DMS79 treated with DMSO at 0.1 percent for 48 hours (cell line): ENCODE measurements at regions not wholly inside any gene's neighbourhood (a gene's known extent, or its start where the extent isn't known, plus 50 kb on each side); places are given as distances from the start of the nearest gene placed in this dataset.
"Not testable (repeated sequence)": the region's sequence is repeated elsewhere in the genome, so short reads cannot be mapped to it uniquely, and the experiment has no call there.

Source experiments
- DNase-seq: peaks from one replicate; lab custom pipeline; 2025; lab: John Stamatoyannopoulos, UW

- DNase-seq, result no peak
These were observed 422.3 kb downstream of the TMEM232 start for GRCh38 chr5:110304176-110304575.

- DNase-seq, result no peak
These were observed 419.8 kb downstream of the TMEM232 start for GRCh38 chr5:110306650-110307049.

- DNase-seq, result no peak
These were observed 417.2 kb downstream of the TMEM232 start for GRCh38 chr5:110309222-110309621.

- DNase-seq, result not testable (repeated sequence)
These were observed 409.9 kb downstream of the TMEM232 start for GRCh38 chr5:110316566-110316965.

GRCh38 chr5:110321117-110321516, 405.4 kb downstream of the TMEM232 start:
- no peak for DNase-seq

- no peak for DNase-seq
These were observed 403.1 kb downstream of the TMEM232 start for GRCh38 chr5:110323357-110323756.

- DNase-seq, result no peak
These were observed 402.6 kb downstream of the TMEM232 start for GRCh38 chr5:110323832-110324231.

- DNase-seq, result no peak
These were observed 401.6 kb downstream of the TMEM232 start for GRCh38 chr5:110324876-110325275.

GRCh38 chr5:110329955-110330525, 396.4 kb downstream of the TMEM232 start:
- no peak for DNase-seq

- no peak for DNase-seq
These were observed 393.1 kb downstream of the TMEM232 start for GRCh38 chr5:110333384-110333783.

- no peak for DNase-seq
These were observed 391.0 kb downstream of the TMEM232 start for GRCh38 chr5:110335361-110336066.

GRCh38 chr5:110338341-110339083, 388.0 kb downstream of the TMEM232 start:
- DNase-seq, result no peak

- no peak for DNase-seq
These were observed 387.1 kb downstream of the TMEM232 start for GRCh38 chr5:110339399-110339798.

GRCh38 chr5:110341836-110342235, 384.6 kb downstream of the TMEM232 start:
- no peak for DNase-seq

GRCh38 chr5:110342683-110343082, 383.8 kb downstream of the TMEM232 start:
- no peak for DNase-seq

- no peak for DNase-seq
These were observed 382.9 kb downstream of the TMEM232 start for GRCh38 chr5:110343616-110344015.

GRCh38 chr5:110345623-110346022, 380.8 kb downstream of the TMEM232 start:
- DNase-seq, result no peak

- DNase-seq, result no peak
These were observed 379.5 kb downstream of the TMEM232 start for GRCh38 chr5:110346893-110347358.

- no peak for DNase-seq
These were observed 378.7 kb downstream of the TMEM232 start for GRCh38 chr5:110347781-110348180.

GRCh38 chr5:110351430-110351829, 375.0 kb downstream of the TMEM232 start:
- no peak for DNase-seq

GRCh38 chr5:110354311-110354710, 372.2 kb downstream of the TMEM232 start:
- DNase-seq, result no peak

GRCh38 chr5:110354915-110355644, 371.4 kb downstream of the TMEM232 start:
- DNase-seq, result no peak
